ENCODE measurements at regions not wholly inside any gene's neighbourhood (a gene's known extent, or its start where the extent isn't known, plus 50 kb on each side); places are given as distances from the start of the nearest gene placed in this dataset.

GRCh38 chr3:104669083-104669482 is 697.6 kb upstream of the ALCAM start:
- no peak for DNase-seq (ENCODE audit: low read depth)
- TF ChIP-seq CTCF (conservative IDR thresholded peaks at IDR 0.05; ENCODE audit: low read depth, low read length) = no peak
- H3K4me3 ChIP-seq (ENCODE audit: low read depth, low read length) = no peak overlapping the region

GRCh38 chr3:104672331-104672730 is 694.4 kb upstream of the ALCAM start:
- DNase-seq (ENCODE audit: low read depth) = no peak
- TF ChIP-seq CTCF (conservative IDR thresholded peaks at IDR 0.05; ENCODE audit: low read depth, low read length) = no peak
- no peak overlapping the region for H3K4me3 ChIP-seq (ENCODE audit: low read depth, low read length)

- DNase-seq (ENCODE audit: low read depth) = no peak
- H3K4me3 ChIP-seq (ENCODE audit: low read depth, low read length) = no peak overlapping the region
Observed at GRCh38 chr3:104673981-104674380, 692.7 kb upstream of the ALCAM start.

GRCh38 chr3:104676241-104676640 is 690.5 kb upstream of the ALCAM start:
- no peak overlapping the region for H3K4me3 ChIP-seq (ENCODE audit: low read depth, low read length)
- no peak for DNase-seq (ENCODE audit: low read depth)
- TF ChIP-seq CTCF (conservative IDR thresholded peaks at IDR 0.05; ENCODE audit: low read depth, low read length) = no peak

More at GRCh38 chr3:104673981-104674380, 692.7 kb upstream of the ALCAM start:
- no peak for TF ChIP-seq CTCF (conservative IDR thresholded peaks at IDR 0.05; ENCODE audit: low read depth, low read length)

GRCh38 chr3:104677932-104678331 is 688.8 kb upstream of the ALCAM start:
- H3K4me3 ChIP-seq (ENCODE audit: low read depth, low read length) = no peak overlapping the region
- no peak for TF ChIP-seq CTCF (conservative IDR thresholded peaks at IDR 0.05; ENCODE audit: low read depth, low read length)

GRCh38 chr3:104685492-104685891 is 681.2 kb upstream of the ALCAM start:
- no peak for TF ChIP-seq CTCF (conservative IDR thresholded peaks at IDR 0.05; ENCODE audit: low read depth, low read length)
- H3K4me3 ChIP-seq (ENCODE audit: low read depth, low read length) = no peak overlapping the region
- no peak for DNase-seq (ENCODE audit: low read depth)

More at GRCh38 chr3:104677932-104678331, 688.8 kb upstream of the ALCAM start:
- DNase-seq (ENCODE audit: low read depth) = no peak

GRCh38 chr3:104687362-104687761 is 679.3 kb upstream of the ALCAM start:
- H3K4me3 ChIP-seq (ENCODE audit: low read depth, low read length) = no peak overlapping the region
- no peak for TF ChIP-seq CTCF (conservative IDR thresholded peaks at IDR 0.05; ENCODE audit: low read depth, low read length)
- no peak for DNase-seq (ENCODE audit: low read depth)
